ENCODE measurements at regions not wholly inside any gene's neighbourhood (a gene's known extent, or its start where the extent isn't known, plus 50 kb on each side); places are given as distances from the start of the nearest gene placed in this dataset.

DNA sequence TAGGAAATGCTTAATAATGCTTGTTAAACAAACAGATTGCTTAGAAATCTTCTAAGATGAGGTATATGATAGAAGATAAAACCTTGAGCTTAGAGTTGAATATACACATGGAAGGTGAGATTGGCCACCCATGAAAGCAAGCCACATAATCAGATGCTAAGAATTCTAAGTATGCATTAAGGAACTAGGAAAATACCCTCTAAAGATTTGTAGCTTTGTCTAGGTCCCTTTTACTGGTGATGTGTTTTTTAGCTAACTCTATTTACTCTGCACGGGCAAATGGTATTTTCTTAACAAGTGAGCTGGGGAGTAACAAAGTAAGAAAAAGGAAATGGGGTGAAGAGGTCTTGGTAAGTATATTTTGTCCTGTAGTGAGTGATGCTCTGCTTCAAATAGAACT lies 310.3 kb downstream of the OXSM start:
- intact Hi-C loops (cut with micrococcal nuclease) (no loop called here), dilution Hi-C loops (cut with MboI; ENCODE audit: extremely low pct_ligation_motif_present, low sequenced_read_pairs) (no loop called here)
- no peaks in the 10 kb centered on the region for H3K79me2 ChIP-seq (ENCODE audit: control insufficient read depth, insufficient read depth, low read length)
- no peaks in the 10 kb centered on the region for H3K4me1 ChIP-seq (ENCODE audit: control insufficient read depth, extremely low read depth, insufficient read depth, low read length)
- ChIA-PET POLR2A (no interaction called here), CTCF (no interaction called here)
- BruUV-seq (replicated peaks), result no TSS peak
- H3K27ac ChIP-seq (ENCODE audit: insufficient read depth, low read depth, low read length), result no peak overlapping the region
- H3K4me3 ChIP-seq (replicated peaks in 1 of 3; ENCODE audit: insufficient read depth in 1 of 3, low read depth in 1 of 3, low read length in 3 of 3), result no peak overlapping the region
- H3K9ac ChIP-seq (replicated peaks; ENCODE audit: extremely low read depth, insufficient read depth, low read length), result no peak overlapping the region
- H4K20me1 ChIP-seq (replicated peaks; ENCODE audit: control insufficient read depth, extremely low read depth, insufficient read depth, low read length), result no peaks in the 10 kb centered on the region
- H3K9me3 ChIP-seq (replicated peaks; ENCODE audit: control insufficient read depth, insufficient read depth, low read length), result no peaks in the 10 kb centered on the region
- TF ChIP-seq, protein P1, sequence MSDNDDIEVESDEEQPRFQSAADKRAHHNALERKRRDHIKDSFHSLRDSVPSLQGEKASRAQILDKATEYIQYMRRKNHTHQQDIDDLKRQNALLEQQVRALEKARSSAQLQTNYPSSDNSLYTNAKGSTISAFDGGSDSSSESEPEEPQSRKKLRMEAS (IDR thresholded peaks at IDR 0.05; ENCODE audit: insufficient read depth, insufficient read length), result no peak
- TF ChIP-seq EZH2 (IDR thresholded peaks at IDR 0.05; ENCODE audit: borderline replicate concordance, low read depth, low read length, severe bottlenecking) (no peak), POLR2AphosphoS5 (IDR thresholded peaks at IDR 0.05; ENCODE audit: insufficient read depth, low read depth, low read length) (no peak), POLR2A (IDR thresholded peaks at IDR 0.05; ENCODE audit: low read depth, low read length) (no peak), FOS (IDR thresholded peaks at IDR 0.05; ENCODE audit: borderline replicate concordance, insufficient read depth, low read length) (no peak), JUN (IDR thresholded peaks at IDR 0.05; ENCODE audit: borderline replicate concordance, insufficient read depth, insufficient read length, low read depth) (no peak), CTCF (IDR thresholded peaks at IDR 0.05; ENCODE audit: extremely low read depth in 1 of 2, insufficient read depth in 1 of 2, low read depth in 1 of 2, low read length in 2 of 2) (no peak), GATA2 (IDR thresholded peaks at IDR 0.05; ENCODE audit: insufficient read depth, insufficient read length, low read depth, low read length) (no peak), MYC (IDR thresholded peaks at IDR 0.05; ENCODE audit: low read depth, low read length) (no peak)
- no peaks in the 10 kb centered on the region for H3K36me3 ChIP-seq (ENCODE audit: control insufficient read depth in 2 of 2, extremely low read depth in 1 of 2, insufficient read depth in 2 of 2, low read length in 2 of 2)
- DNase-seq (ENCODE audit: low read depth, low spot score) (no peak), FAIRE-seq (no peak)
- no peaks in the 10 kb centered on the region for H3K27me3 ChIP-seq (ENCODE audit: control insufficient read depth in 2 of 2, insufficient read depth in 2 of 2, low read length in 2 of 2)
- H2AFZ ChIP-seq (ENCODE audit: low read depth, low read length), result no peak overlapping the region
- H3K9me1 ChIP-seq (replicated peaks; ENCODE audit: control insufficient read depth, extremely low read depth, insufficient read depth, low read length), result no peaks in the 10 kb centered on the region
- H3K4me2 ChIP-seq (ENCODE audit: insufficient read depth, low read length), result no peak overlapping the region

All from endothelial cell of umbilical vein (primary cell).